ENCODE measurements at regions not wholly inside any gene's neighbourhood (a gene's known extent, or its start where the extent isn't known, plus 50 kb on each side); places are given as distances from the start of the nearest gene placed in this dataset.

GRCh38 chr2:129744141-129744540, 235.3 kb upstream of the RAB6C start:
- no peak overlapping the region for H3K4me3 ChIP-seq (ENCODE audit: low read length)
- no peak for TF ChIP-seq ZNF274 (IDR thresholded peaks at IDR 0.05; ENCODE audit: low read depth, low read length)

DNA sequence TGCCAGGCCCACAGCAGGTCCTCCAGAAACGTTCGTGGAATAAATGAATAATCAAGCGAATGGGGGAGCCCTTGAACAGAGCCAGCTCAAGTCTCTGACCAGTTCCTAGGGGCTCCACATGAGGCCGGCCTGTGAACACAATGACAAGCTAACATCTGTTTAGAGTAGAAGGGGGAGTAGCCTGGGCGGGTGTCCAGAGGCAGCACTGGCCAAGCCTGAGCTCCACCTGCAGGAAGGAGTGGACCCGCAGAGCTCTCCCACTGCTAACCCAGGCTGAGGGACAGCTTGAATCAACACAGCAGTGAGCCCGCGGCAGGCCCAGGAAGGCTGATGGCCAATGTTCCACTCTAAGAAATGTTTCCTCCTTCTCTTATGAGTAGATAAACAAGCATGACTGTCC, 234.8 kb upstream of the RAB6C start:
- no peak for TF ChIP-seq ZNF274 (IDR thresholded peaks at IDR 0.05; ENCODE audit: low read depth, low read length)
- H3K4me3 ChIP-seq (ENCODE audit: low read length): no peak overlapping the region

- H3K4me3 ChIP-seq (ENCODE audit: low read length): no peak overlapping the region
- no peak for TF ChIP-seq ZNF274 (IDR thresholded peaks at IDR 0.05; ENCODE audit: low read depth, low read length)
Measured at GRCh38 chr2:129747500-129748125, 231.9 kb upstream of the RAB6C start.

- no peak overlapping the region for H3K4me3 ChIP-seq (ENCODE audit: low read length)
- TF ChIP-seq ZNF274 (IDR thresholded peaks at IDR 0.05; ENCODE audit: low read depth, low read length): no peak
Measured at GRCh38 chr2:129748250-129748649, 231.2 kb upstream of the RAB6C start.

DNA sequence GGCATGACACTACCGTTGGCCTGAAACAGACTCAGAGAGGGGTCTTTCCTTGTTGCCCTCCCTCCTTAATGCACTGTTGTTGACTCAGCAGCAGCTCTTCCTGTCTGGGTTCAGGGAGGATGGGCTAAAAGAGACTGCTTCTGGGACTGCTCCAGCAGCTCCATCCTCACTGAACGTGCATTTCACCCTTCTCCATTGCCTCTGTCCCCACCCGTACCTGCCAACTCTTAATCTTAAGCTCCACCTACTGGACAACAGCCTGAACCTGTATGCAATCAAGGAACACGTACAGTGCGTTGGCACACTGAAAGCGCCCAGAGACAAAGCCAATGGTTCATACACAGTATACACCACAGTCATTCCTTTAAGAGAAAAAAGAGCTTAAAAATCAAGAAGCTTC, 230.8 kb upstream of the RAB6C start:
- no peak overlapping the region for H3K4me3 ChIP-seq (ENCODE audit: low read length)
- no peak for TF ChIP-seq ZNF274 (IDR thresholded peaks at IDR 0.05; ENCODE audit: low read depth, low read length)

DNA sequence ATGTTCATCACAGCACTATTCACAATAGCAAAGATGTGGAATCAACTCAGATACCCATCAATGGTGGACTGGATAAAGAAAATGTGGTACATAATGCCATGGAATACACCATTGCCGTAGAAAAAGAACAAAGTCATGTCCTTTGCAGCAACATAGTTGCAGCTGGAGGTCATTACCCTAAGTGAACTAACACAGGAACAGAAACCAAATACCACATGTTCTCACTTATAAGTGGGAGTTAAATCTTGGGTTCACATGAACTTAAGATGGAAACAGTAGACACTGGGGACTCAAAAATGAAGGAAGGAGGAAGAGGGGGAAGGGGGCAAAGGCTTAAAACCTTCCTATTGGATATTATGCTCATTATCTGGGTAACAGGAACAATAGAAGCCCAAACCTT, 228.1 kb upstream of the RAB6C start:
- no peak overlapping the region for H3K4me3 ChIP-seq (ENCODE audit: low read length)
- TF ChIP-seq ZNF274 (IDR thresholded peaks at IDR 0.05; ENCODE audit: low read depth, low read length): no peak

- no peak for TF ChIP-seq ZNF274 (IDR thresholded peaks at IDR 0.05; ENCODE audit: low read depth, low read length)
Measured at GRCh38 chr2:129752176-129752575, 227.3 kb upstream of the RAB6C start.

GRCh38 chr2:129752686-129753085, 226.8 kb upstream of the RAB6C start:
- no peak for TF ChIP-seq ZNF274 (IDR thresholded peaks at IDR 0.05; ENCODE audit: low read depth, low read length)
- no peak overlapping the region for H3K4me3 ChIP-seq (ENCODE audit: low read length)

More at GRCh38 chr2:129752176-129752575, 227.3 kb upstream of the RAB6C start:
- H3K4me3 ChIP-seq (ENCODE audit: low read length): no peak overlapping the region

DNA sequence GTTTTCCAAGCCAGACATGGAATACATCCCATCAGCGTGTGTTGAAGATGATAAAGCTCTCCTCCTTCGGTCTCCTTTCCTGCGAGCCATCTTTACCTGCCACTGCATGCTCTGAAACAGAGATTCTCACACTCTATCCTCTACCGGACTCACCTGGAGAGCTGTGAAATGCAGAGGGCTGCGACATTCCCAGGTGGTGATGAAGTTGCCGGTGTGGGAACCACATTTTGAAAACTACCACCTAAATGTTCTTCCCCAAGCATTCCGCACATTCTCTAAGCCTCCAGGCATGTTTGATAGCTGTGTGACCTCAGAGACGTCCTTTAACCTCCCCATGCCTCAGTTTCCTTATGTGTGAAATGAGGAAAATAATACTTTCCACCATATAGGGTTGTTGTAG, 226.2 kb upstream of the RAB6C start:
- no peak for TF ChIP-seq ZNF274 (IDR thresholded peaks at IDR 0.05; ENCODE audit: low read depth, low read length)
- no peak overlapping the region for H3K4me3 ChIP-seq (ENCODE audit: low read length)

GRCh38 chr2:129754421-129754820, 225.0 kb upstream of the RAB6C start:
- no peak overlapping the region for H3K4me3 ChIP-seq (ENCODE audit: low read length)
- TF ChIP-seq ZNF274 (IDR thresholded peaks at IDR 0.05; ENCODE audit: low read depth, low read length): no peak

DNA sequence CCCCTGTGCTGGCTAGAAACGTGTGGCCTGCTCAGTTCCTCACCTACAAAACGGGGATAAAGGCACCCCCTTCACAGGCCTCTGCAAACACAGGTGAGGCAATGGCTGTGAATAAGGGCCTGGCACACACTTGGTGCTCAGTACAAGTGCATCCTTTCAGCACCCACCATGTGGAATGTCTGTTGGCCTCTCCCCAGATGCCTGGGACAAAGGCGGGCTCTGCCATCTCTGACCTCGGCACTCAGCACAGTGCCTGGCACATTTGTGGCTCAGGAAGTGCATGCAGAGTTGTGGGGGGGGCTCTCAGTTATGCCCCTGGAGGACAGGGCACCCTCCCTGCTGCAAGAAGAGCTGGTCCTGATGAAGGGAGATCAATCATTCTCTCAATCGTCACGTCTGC, 224.6 kb upstream of the RAB6C start:
- TF ChIP-seq ZNF274 (IDR thresholded peaks at IDR 0.05; ENCODE audit: low read depth, low read length): no peak
- no peak overlapping the region for H3K4me3 ChIP-seq (ENCODE audit: low read length)

GRCh38 chr2:129755786-129756185, 223.7 kb upstream of the RAB6C start:
- no peak for TF ChIP-seq ZNF274 (IDR thresholded peaks at IDR 0.05; ENCODE audit: low read depth, low read length)
- no peak overlapping the region for H3K4me3 ChIP-seq (ENCODE audit: low read length)

DNA sequence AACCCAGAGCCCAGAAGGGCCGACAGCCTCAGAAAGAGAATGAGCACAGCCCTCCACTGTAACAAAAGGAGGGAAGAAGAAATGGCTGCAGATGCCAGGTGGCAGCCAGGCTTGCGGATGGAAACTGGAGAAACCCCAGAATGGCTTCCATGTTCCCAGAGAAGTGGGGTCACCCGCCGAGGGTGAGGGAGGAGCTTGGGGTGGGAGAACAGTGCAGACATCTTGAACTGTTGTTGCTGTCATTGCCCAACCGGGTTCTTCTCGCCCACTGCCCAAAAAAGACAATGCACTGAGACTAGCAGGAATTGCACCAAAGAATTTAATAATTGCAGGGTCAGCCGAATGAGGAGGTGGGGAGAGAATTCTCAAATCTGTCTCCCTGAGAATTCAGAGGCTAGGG, 223.2 kb upstream of the RAB6C start:
- TF ChIP-seq ZNF274 (IDR thresholded peaks at IDR 0.05; ENCODE audit: low read depth, low read length): no peak

GRCh38 chr2:129757366-129757914, 222.0 kb upstream of the RAB6C start:
- TF ChIP-seq ZNF274 (IDR thresholded peaks at IDR 0.05; ENCODE audit: low read depth, low read length): no peak
- H3K4me3 ChIP-seq (ENCODE audit: low read length): no peak overlapping the region

More for the DNA sequence above, 223.2 kb upstream of the RAB6C start:
- H3K4me3 ChIP-seq (ENCODE audit: low read length): no peak overlapping the region

GRCh38 chr2:129757915-129758783, 221.3 kb upstream of the RAB6C start:
- TF ChIP-seq ZNF274 (IDR thresholded peaks at IDR 0.05; ENCODE audit: low read depth, low read length): no peak
- H3K4me3 ChIP-seq (ENCODE audit: low read length): no peak overlapping the region

All from GM08714 (cell line).